SK-N-SH (cell line): ENCODE measurements at regions not wholly inside any gene's neighbourhood (a gene's known extent, or its start where the extent isn't known, plus 50 kb on each side); places are given as distances from the start of the nearest gene placed in this dataset.
A peak's percentile ranks its signal among the peaks of the same experiment; 100 is the strongest.

ENCODE experiments used
- CTCF ChIA-PET: fragments of 300-600, 350-600 bp; formaldehyde crosslinking; extraction: SDS; loops from one replicate; lab custom pipeline; 2021; lab: Yijun Ruan, JAX
- POLR2A ChIA-PET: fragments of 350-600 bp; sonication (Branson Sonifier 250); formaldehyde crosslinking; extraction: SDS; loops from one replicate; lab custom pipeline; 2020; ENCODE audit warnings: antibody characterized with exemption, inconsistent platforms; lab: Yijun Ruan, JAX
- DNase-seq: peaks from one replicate; pipeline ENCODE4 v3.0.0; 2012
- H2AFZ ChIP-seq: fragments of 200-600 bp; sonication (generic); 2 replicates; pipeline ENCODE4 v1.8.1; 2016; ENCODE audit warnings: antibody characterized with exemption, mild to moderate bottlenecking, low read depth
- H3F3A ChIP-seq: fragments of 200-600 bp; sonication (generic); replicated peaks from 2 replicates; pipeline ENCODE3; 2016; ENCODE audit warnings: antibody characterized with exemption, mild to moderate bottlenecking; ENCODE audit not compliant: insufficient read depth
- H3K27ac ChIP-seq, 2 experiments: fragments of 200-500 bp in 1 of 2; fragments of 200-600 bp in 1 of 2; sonication (Bioruptor generic) in 1 of 2; sonication (generic), shearing (Covaris generic) in 1 of 2; 2 replicates each; pipeline versions ENCODE4 v1.5.1 to v1.6.1; 2014 to 2016; ENCODE audit warnings: low read depth in 2 of 2, inconsistent platforms in 1 of 2, low read length in 1 of 2, mild to moderate bottlenecking in 1 of 2, mixed read lengths in 1 of 2
- H3K27me3 ChIP-seq: fragments of 200-600 bp; sonication (generic), shearing (Covaris generic); 2 replicates; pipeline ENCODE4 v1.6.1; 2016; ENCODE audit warnings: mixed run types; ENCODE audit not compliant: insufficient read depth
- H3K36me3 ChIP-seq, 2 experiments: fragments of 200-500 bp in 1 of 2; fragments of 200-600 bp in 1 of 2; sonication (Bioruptor generic) in 1 of 2; sonication (generic) in 1 of 2; replicated peaks in 1 of 2; 2 replicates each; pipeline versions ENCODE3 to v1.5.1; 2014 to 2016; ENCODE audit warnings: low read length in 1 of 2, mild to moderate bottlenecking in 1 of 2; ENCODE audit not compliant: insufficient read depth in 2 of 2, control insufficient read depth in 1 of 2
- H3K4me1 ChIP-seq, 2 experiments: fragments of 200-500 bp in 1 of 2; fragments of 200-600 bp in 1 of 2; sonication (Bioruptor generic) in 1 of 2; sonication (generic), shearing (Covaris generic) in 1 of 2; 2 replicates each; pipeline versions ENCODE4 v1.5.1 to v1.6.1; 2014 to 2016; ENCODE audit warnings: low read depth in 1 of 2, low read length in 1 of 2, mixed run types in 1 of 2; ENCODE audit not compliant: insufficient read depth in 2 of 2, control insufficient read depth in 1 of 2
- H3K4me2 ChIP-seq: fragments of 200-600 bp; sonication (generic), shearing (Covaris generic); 2 replicates; pipeline ENCODE4 v1.6.1; 2017; ENCODE audit warnings: mixed run types
- H3K4me3 ChIP-seq, 2 experiments: fragments of 200-500 bp in 1 of 2; fragments of 200-600 bp in 1 of 2; sonication (Bioruptor generic) in 1 of 2; sonication (generic), shearing (Covaris generic) in 1 of 2; 2 replicates each; pipeline versions ENCODE4 v1.5.1 to v1.8.1; 2014 to 2016; ENCODE audit warnings: low read depth in 2 of 2, inconsistent platforms in 1 of 2, low read length in 1 of 2, mild to moderate bottlenecking in 1 of 2, mixed read lengths in 1 of 2, moderate library complexity in 1 of 2
- H3K79me2 ChIP-seq: fragments of 200-600 bp; sonication (generic); 2 replicates; pipeline ENCODE4 v1.8.1; 2017; ENCODE audit warnings: mild to moderate bottlenecking; ENCODE audit not compliant: insufficient read depth
- H3K9ac ChIP-seq: fragments of 200-600 bp; sonication (generic); 2 replicates; pipeline ENCODE4 v1.6.1; 2017; ENCODE audit warnings: mixed run types
- H3K9me2 ChIP-seq: fragments of 200-600 bp; sonication (generic); 2 replicates; pipeline ENCODE4 v1.6.1; 2017; ENCODE audit warnings: mixed run types
- H3K9me3 ChIP-seq: fragments of 200-600 bp; sonication (generic); 2 replicates; pipeline ENCODE4 v1.6.1; 2017; ENCODE audit warnings: mixed run types, mild to moderate bottlenecking, moderate library complexity
- H4K20me1 ChIP-seq: fragments of 200-600 bp; sonication (generic); 2 replicates; pipeline ENCODE4 v1.6.1; 2017; ENCODE audit warnings: mild to moderate bottlenecking, mixed run types; ENCODE audit not compliant: insufficient read depth
- ELF1 ChIP-seq: IDR thresholded peaks from 2 replicates; pipeline ENCODE4 v1.4.0; 2012
- FOSL2 ChIP-seq: IDR thresholded peaks from 2 replicates; pipeline ENCODE4 v1.4.0; 2012; ENCODE audit warnings: low read depth, mild to moderate bottlenecking, moderate library complexity, borderline replicate concordance
- MEF2A ChIP-seq: IDR thresholded peaks from 2 replicates; pipeline ENCODE4 v1.4.0; 2012; ENCODE audit warnings: low read depth, borderline replicate concordance
- MXI1 ChIP-seq: IDR thresholded peaks from 2 replicates; pipeline ENCODE4 v1.6.1; 2012; ENCODE audit warnings: mild to moderate bottlenecking, low read depth, low read length, improper control_type of control experiment
- NFIC ChIP-seq: IDR thresholded peaks from 2 replicates; pipeline ENCODE4 v1.4.0; 2012; ENCODE audit warnings: borderline replicate concordance
- REST ChIP-seq: IDR thresholded peaks from 2 replicates; pipeline ENCODE4 v1.6.1; 2012; ENCODE audit warnings: mild to moderate bottlenecking, low read depth, low read length, moderate library complexity
- RXRA ChIP-seq: IDR thresholded peaks from 2 replicates; pipeline ENCODE4 v1.4.0; 2012; ENCODE audit warnings: low read depth, mild to moderate bottlenecking, borderline replicate concordance
- SIN3A ChIP-seq: IDR thresholded peaks from 2 replicates; pipeline ENCODE4 v1.6.1; 2012; ENCODE audit warnings: low read depth, mild to moderate bottlenecking, low read length, moderate library complexity, borderline replicate concordance
- SMC3 ChIP-seq: IDR thresholded peaks from 2 replicates; pipeline ENCODE4 v1.6.1; 2012; ENCODE audit warnings: low read depth, low read length, improper control_type of control experiment
- TAF1 ChIP-seq: IDR thresholded peaks from 2 replicates; pipeline ENCODE4 v1.6.1; 2012; ENCODE audit warnings: low read depth, mild to moderate bottlenecking, low read length, moderate library complexity, borderline replicate concordance
- TCF12 ChIP-seq: IDR thresholded peaks from 2 replicates; pipeline ENCODE4 v1.4.0; 2012
- YY1 ChIP-seq: IDR thresholded peaks from 2 replicates; pipeline ENCODE4 v1.4.0; 2012; ENCODE audit warnings: low read depth, mild to moderate bottlenecking
- WGBS: methylation state at CpG from one replicate; pipeline ENCODE4 v1.1.6; 2017; ENCODE audit warnings: low lambda C conversion rate; 5-methylcytosine and 5-hydroxymethylcytosine counted together

GRCh38 chr9:13424204-13424603 is 144.7 kb upstream of the MPDZ start (continued):
- TF ChIP-seq RXRA (no peak), SIN3A (no peak), MXI1 (no peak), FOSL2 (no peak)

- no peak overlapping the region for H2AFZ ChIP-seq
- TF ChIP-seq MEF2A (no peak), TAF1 (no peak), ELF1 (no peak)
- no peaks in the 10 kb centered on the region for H3K9me3 ChIP-seq
- peaks cover 0 to 2% of the 10 kb centered on the region in 2 experiments; a peak in 2 of 4 replicates for H3K4me1 ChIP-seq
- no peak overlapping the region for H3K9ac ChIP-seq
- H3K27ac ChIP-seq, result no peak overlapping the region
- H3K4me2 ChIP-seq, result no peak overlapping the region
- H3K4me3 ChIP-seq, result no peak overlapping the region
- H3K9me2 ChIP-seq, result no peaks in the 10 kb centered on the region
- ChIA-PET CTCF (interaction anchor here (0.7 to 3.0 kb wide), 4 partner anchors 9 to 274 kb away, joined by 3 to 11 read pairs (median 4); no protein-coding TSS in a partner anchor), POLR2A (no interaction called here)
- peaks cover 4% of the 10 kb centered on the region for H3F3A ChIP-seq
- no peaks in the 10 kb centered on the region for H3K36me3 ChIP-seq
- H4K20me1 ChIP-seq, result no peaks in the 10 kb centered on the region
- H3K79me2 ChIP-seq, result no peaks in the 10 kb centered on the region
- H3K27me3 ChIP-seq, result no peaks in the 10 kb centered on the region
- DNase-seq, result no peak
Observed at GRCh38 chr9:13414349-13414748, 134.9 kb upstream of the MPDZ start.

- DNase-seq, result no peak
- no peaks in the 10 kb centered on the region for H3K9me3 ChIP-seq
Observed at GRCh38 chr9:13412331-13412730, 132.8 kb upstream of the MPDZ start.

GRCh38 chr9:13411791-13412190 is 132.3 kb upstream of the MPDZ start:
- Histone ChIP-seq H3K4me3 (no peak overlapping the region), H3K4me2 (no peak overlapping the region), H3K9me3 (no peaks in the 10 kb centered on the region), H3K27me3 (no peaks in the 10 kb centered on the region), H3K9me2 (no peaks in the 10 kb centered on the region), H3K9ac (no peak overlapping the region), H3K27ac (peak overlapping the region in 1 of 2 experiments; percentile 43; a peak in 1 of 4 replicates), H3K79me2 (no peaks in the 10 kb centered on the region), H3F3A (peaks cover 4% of the 10 kb centered on the region), H3K36me3 (no peaks in the 10 kb centered on the region), H3K4me1 (peaks cover 0 to 2% of the 10 kb centered on the region in 2 experiments; a peak in 2 of 4 replicates), H4K20me1 (no peaks in the 10 kb centered on the region), H2AFZ (no peak overlapping the region)
- DNase-seq, result no peak
- POLR2A ChIA-PET, result no interaction called here
- TF ChIP-seq YY1 (no peak), SMC3 (no peak), RXRA (no peak), REST (no peak), ELF1 (no peak)
- CTCF ChIA-PET, result interaction anchor here (1.2 to 2.3 kb wide), 3 partner anchors 323 to 942 kb away, joined by 3 to 9 read pairs (median 4); no protein-coding TSS in a partner anchor

More at GRCh38 chr9:13412331-13412730, 132.8 kb upstream of the MPDZ start:
- Histone ChIP-seq H3K4me1 (peaks cover 0 to 2% of the 10 kb centered on the region in 2 experiments; a peak in 2 of 4 replicates), H3K36me3 (no peaks in the 10 kb centered on the region), H3K9me2 (no peaks in the 10 kb centered on the region), H2AFZ (no peak overlapping the region), H3K27ac (peak overlapping the region in 1 of 2 experiments; percentile 43; a peak in 1 of 4 replicates), H4K20me1 (no peaks in the 10 kb centered on the region), H3K4me3 (no peak overlapping the region), H3K4me2 (no peak overlapping the region), H3F3A (peaks cover 4% of the 10 kb centered on the region), H3K9ac (no peak overlapping the region), H3K79me2 (no peaks in the 10 kb centered on the region), H3K27me3 (no peaks in the 10 kb centered on the region)
- no peak for TF ChIP-seq YY1
- TF ChIP-seq TCF12, result peak; percentile 6; the same call in 1 of the 2 replicates
- TF ChIP-seq NFIC, result peak; percentile 43
- 65% methylated on average over 2 of the region's 2 CpGs for WGBS
- CTCF ChIA-PET, result interaction anchor here (0.8 to 3.0 kb wide), 5 partner anchors 12 to 941 kb away, joined by 3 to 11 read pairs (median 4); no protein-coding TSS in a partner anchor
- POLR2A ChIA-PET, result no interaction called here
